ENCODE measurements at regions not wholly inside any gene's neighbourhood (a gene's known extent, or its start where the extent isn't known, plus 50 kb on each side); places are given as distances from the start of the nearest gene placed in this dataset.

DNA sequence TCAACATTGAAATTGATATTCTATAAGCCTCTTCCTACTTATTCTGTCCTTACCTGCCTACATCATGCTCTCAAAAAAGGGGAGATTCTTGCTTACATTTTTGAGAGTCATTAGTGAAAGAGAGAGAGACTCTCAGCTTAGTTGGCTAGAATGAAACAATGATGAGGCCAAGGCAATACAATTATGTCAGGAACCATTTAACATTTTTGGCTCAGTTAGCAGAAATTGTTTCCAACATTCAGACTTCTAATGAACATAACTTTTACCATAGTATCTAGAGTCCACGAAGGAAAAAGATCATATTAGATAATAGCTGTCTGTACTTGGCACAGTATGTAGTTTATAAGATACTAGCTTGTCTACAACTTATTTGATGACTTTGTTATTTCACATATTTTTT, 263.7 kb upstream of the ARX start:
- no peak for TF ChIP-seq CTCF (IDR thresholded peaks at IDR 0.05)
- TF ChIP-seq POLR2A (IDR thresholded peaks at IDR 0.05): no peak
